IMR-90 (cell line): ENCODE measurements at regions not wholly inside any gene's neighbourhood (a gene's known extent, or its start where the extent isn't known, plus 50 kb on each side); places are given as distances from the start of the nearest gene placed in this dataset.

Experiments used
- ATAC-seq: fragments of 200-7000 bp; cut with Tn5 transposase; 2 replicates; pipeline ENCODE4 v1.9.1; 2020; ENCODE audit warnings: low read depth, mild to moderate bottlenecking, moderate library complexity
- BruUV-seq: library from RNA; stranded (reverse); fragments of 400-500 nt; replicated peaks from 2 replicates; lab custom pipeline; 2021; lab: Mats Ljungman, UMichigan
- CTCF ChIA-PET: fragments of 300-600 bp; formaldehyde crosslinking; extraction: SDS; loops from one replicate; lab custom pipeline; 2021; ENCODE audit warnings: antibody characterized with exemption; lab: Yijun Ruan, JAX
- POLR2A ChIA-PET: fragments of 300-600 bp; sonication (Branson Sonifier 250); formaldehyde crosslinking; loops from one replicate; lab custom pipeline; 2022; ENCODE audit warnings: antibody characterized with exemption; ENCODE audit not compliant: unreplicated experiment; lab: Charles Lee
- DNase-seq: peaks from one replicate; pipeline ENCODE4 v3.0.0; 2013
- H2AFZ ChIP-seq: replicated peaks from 2 replicates; pipeline ENCODE3; 2013; ENCODE audit warnings: low read length, mild to moderate bottlenecking; ENCODE audit not compliant: poor library complexity
- H2AK5ac ChIP-seq: 2 replicates; pipeline ENCODE4 v1.6.1; 2013; ENCODE audit warnings: low read depth, low read length, inconsistent platforms
- H2AK9ac ChIP-seq: replicated peaks from 2 replicates; pipeline ENCODE3; 2013; ENCODE audit warnings: mild to moderate bottlenecking, low read depth, low read length, moderate library complexity; ENCODE audit not compliant: poor library complexity
- H2BK120ac ChIP-seq: 2 replicates; pipeline ENCODE4 v1.6.1; 2013; ENCODE audit warnings: low read depth, low read length, inconsistent platforms
- H2BK15ac ChIP-seq: 3 replicates; pipeline ENCODE4 v1.6.1; 2013; ENCODE audit warnings: low read depth, low read length, inconsistent platforms
- H2BK20ac ChIP-seq: 2 replicates; pipeline ENCODE4 v1.6.1; 2013; ENCODE audit warnings: low read depth, mild to moderate bottlenecking, inconsistent platforms, low read length, moderate library complexity
- H2BK5ac ChIP-seq: 2 replicates; pipeline ENCODE4 v1.6.1; 2013; ENCODE audit warnings: mild to moderate bottlenecking, low read depth, low read length, inconsistent platforms; ENCODE audit not compliant: poor library complexity, severe bottlenecking
- H3K14ac ChIP-seq: replicated peaks from 2 replicates; pipeline ENCODE4 v1.6.1; 2013; ENCODE audit warnings: low read depth, low read length, inconsistent platforms
- H3K18ac ChIP-seq: 2 replicates; pipeline ENCODE4 v1.6.1; 2013; ENCODE audit warnings: low read depth, low read length, control low read depth
- H3K23ac ChIP-seq: 2 replicates; pipeline ENCODE4 v1.6.1; 2013; ENCODE audit warnings: low read depth, low read length, inconsistent platforms
- H3K27ac ChIP-seq: 2 replicates; pipeline ENCODE4 v1.5.1; 2013; ENCODE audit warnings: mild to moderate bottlenecking, control low read depth, low read length; ENCODE audit not compliant: insufficient read depth
- H3K27me3 ChIP-seq: 2 replicates; pipeline ENCODE4 v1.6.1; 2013; ENCODE audit warnings: low read length; ENCODE audit not compliant: control insufficient read depth, insufficient read depth
- H3K36me3 ChIP-seq: 2 replicates; pipeline ENCODE4 v1.6.1; 2013; ENCODE audit warnings: low read length, mixed read lengths; ENCODE audit not compliant: control insufficient read depth, insufficient read depth
- H3K4ac ChIP-seq: 2 replicates; pipeline ENCODE4 v1.6.1; 2013; ENCODE audit warnings: low read depth, low read length, inconsistent platforms
- H3K4me1 ChIP-seq: 2 replicates; pipeline ENCODE4 v1.6.1; 2013; ENCODE audit warnings: low read length, mixed read lengths; ENCODE audit not compliant: control insufficient read depth, insufficient read depth
- H3K4me2 ChIP-seq: 2 replicates; pipeline ENCODE4 v1.6.1; 2013; ENCODE audit warnings: low read depth, mild to moderate bottlenecking, control low read depth, low read length, moderate library complexity
- H3K4me3 ChIP-seq: 2 replicates; pipeline ENCODE4 v1.5.1; 2013; ENCODE audit warnings: low read depth, mild to moderate bottlenecking, control low read depth, low read length, moderate library complexity; ENCODE audit not compliant: insufficient read depth
- H3K56ac ChIP-seq: 2 replicates; pipeline ENCODE4 v1.6.1; 2013; ENCODE audit warnings: low read length, inconsistent platforms; ENCODE audit not compliant: insufficient read depth; ENCODE audit errors: extremely low read depth
- H3K79me1 ChIP-seq, 2 experiments: 2 replicates each; pipeline ENCODE4 v1.6.1; 2013; ENCODE audit warnings: low read length in 2 of 2, inconsistent platforms in 1 of 2, low read depth in 1 of 2
- H3K9ac ChIP-seq: 2 replicates; pipeline ENCODE4 v1.6.1; 2013; ENCODE audit warnings: low read depth, low read length, control low read depth
- H3K9me1 ChIP-seq: 2 replicates; pipeline ENCODE4 v1.6.1; 2013; ENCODE audit warnings: low read length, inconsistent platforms; ENCODE audit not compliant: insufficient read depth
- H3K9me3 ChIP-seq: 2 replicates; pipeline ENCODE4 v1.6.1; 2013; ENCODE audit warnings: low read length; ENCODE audit not compliant: control insufficient read depth, insufficient read depth
- H4K20me1 ChIP-seq: 2 replicates; pipeline ENCODE4 v1.6.1; 2013; ENCODE audit warnings: low read length, inconsistent platforms; ENCODE audit not compliant: insufficient read depth
- H4K5ac ChIP-seq: 2 replicates; pipeline ENCODE4 v1.6.1; 2013; ENCODE audit warnings: mild to moderate bottlenecking, low read depth, low read length, control low read depth
- H4K8ac ChIP-seq, 2 experiments: 2 replicates each; pipeline ENCODE4 v1.6.1; 2013; ENCODE audit warnings: low read depth in 2 of 2, low read length in 2 of 2, control low read depth in 1 of 2, inconsistent platforms in 1 of 2
- H4K91ac ChIP-seq: 2 replicates; pipeline ENCODE4 v1.6.1; 2013; ENCODE audit warnings: low read depth, low read length, inconsistent platforms; ENCODE audit not compliant: insufficient read depth
- BHLHE40 ChIP-seq: fragments of 150-350 bp; IDR thresholded peaks from 2 replicates; pipeline ENCODE4 v1.6.1; 2016; ENCODE audit warnings: mild to moderate bottlenecking, low read depth, low read length
- CEBPB ChIP-seq: IDR thresholded peaks from 2 replicates; pipeline ENCODE4 v1.6.1; 2012; ENCODE audit warnings: low read depth, low read length, improper control_type of control experiment
- CTCF ChIP-seq: conservative IDR thresholded peaks from 2 replicates; pipeline ENCODE4 v1.5.1; 2012; ENCODE audit warnings: mild to moderate bottlenecking, low read depth, low read length, improper control_type of control experiment
- ELK1 ChIP-seq: fragments of 150-350 bp; IDR thresholded peaks from 2 replicates; pipeline ENCODE4 v1.6.1; 2016; ENCODE audit warnings: low read depth, mild to moderate bottlenecking, low read length, moderate library complexity, borderline replicate concordance
- FOS ChIP-seq: fragments of 150-350 bp; IDR thresholded peaks from 2 replicates; pipeline ENCODE4 v1.6.1; 2016; ENCODE audit warnings: low read depth, low read length
- MAFK ChIP-seq: IDR thresholded peaks from 2 replicates; pipeline ENCODE4 v1.6.1; 2012; ENCODE audit warnings: low read depth, low read length, improper control_type of control experiment
- RAD21 ChIP-seq: IDR thresholded peaks from 2 replicates; pipeline ENCODE4 v1.6.1; 2012; ENCODE audit warnings: low read length, improper control_type of control experiment
- SMC3 ChIP-seq: fragments of 150-350 bp; IDR thresholded peaks from 2 replicates; pipeline ENCODE4 v1.6.1; 2016; ENCODE audit warnings: low read depth, mild to moderate bottlenecking, antibody characterized with exemption, low read length, moderate library complexity
- USF2 ChIP-seq: fragments of 150-350 bp; IDR thresholded peaks from 2 replicates; pipeline ENCODE4 v1.6.1; 2017; ENCODE audit warnings: mild to moderate bottlenecking, antibody characterized with exemption, low read length, low read depth
- WGBS, 2 experiments: methylation state at CpG; one replicate each; pipeline versions ENCODE4 v1.1.5 to v1.1.7; 2013; ENCODE audit warnings: missing lambda C conversion rate in 2 of 2; ENCODE audit not compliant: insufficient read length in 1 of 2; ENCODE audit errors: extremely low coverage in 2 of 2; 5-methylcytosine and 5-hydroxymethylcytosine counted together
- dilution Hi-C: fragments of 300-500 bp; cut with HindIII; formaldehyde crosslinking; loops from one replicate; pipeline ENCODE4 v1.14.3; 2018; ENCODE audit warnings: low sequenced_read_pairs; ENCODE audit not compliant: unreplicated experiment
- in situ Hi-C: fragments of 300-500 bp; cut with MboI; formaldehyde crosslinking; loops from 3 replicates; pipeline ENCODE4 v1.14.3; 2019; ENCODE audit warnings: low sequenced_read_pairs, inconsistent platforms, mixed read lengths
- intact Hi-C: fragments of 100-400 bp; cut with micrococcal nuclease; formaldehyde crosslinking; loops from 2 replicates; pipeline ENCODE4 v1.10.0; 2022

- Histone ChIP-seq H3K27ac (no peak overlapping the region), H2BK15ac (no peak overlapping the region), H3K23ac (no peak overlapping the region), H3K9ac (no peak overlapping the region), H2AK5ac (no peak overlapping the region), H2AK9ac (no peak overlapping the region), H3K4ac (no peak overlapping the region), H3K18ac (no peak overlapping the region), H3K56ac (no peak overlapping the region), H3K9me1 (no peaks in the 10 kb centered on the region), H3K36me3 (no peaks in the 10 kb centered on the region), H4K8ac (no peak overlapping the region), H3K9me3 (no peaks in the 10 kb centered on the region), H3K4me2 (no peak overlapping the region), H3K4me1 (no peaks in the 10 kb centered on the region), H4K91ac (no peak overlapping the region), H3K79me1 (no peaks in the 10 kb centered on the region), H3K14ac (no peak overlapping the region), H4K5ac (no peak overlapping the region), H4K20me1 (no peaks in the 10 kb centered on the region), H2BK120ac (no peak overlapping the region), H3K27me3 (no peaks in the 10 kb centered on the region), H2BK5ac (no peak overlapping the region), H2BK20ac (no peak overlapping the region), H3K4me3 (no peak overlapping the region), H2AFZ (no peak overlapping the region)
- WGBS, 2 experiments = no CpG with 5 or more reads among the region's 1 CpG
- intact Hi-C loops (no loop called here), in situ Hi-C loops (no loop called here), dilution Hi-C loops (no loop called here)
- BruUV-seq = no TSS peak
- CTCF ChIA-PET = interaction anchor here (1.1 kb wide), 1 partner anchor 389 kb away, joined by 3 read pairs; no protein-coding TSS in a partner anchor
- peak; percentile 34 for DNase-seq
- ATAC-seq = no peak
- TF ChIP-seq SMC3 (no peak), BHLHE40 (no peak), MAFK (no peak), USF2 (no peak), CEBPB (peak; percentile 39; the same call in 1 of the 2 replicates), ELK1 (no peak), CTCF (no peak), FOS (no peak), RAD21 (no peak)
- POLR2A ChIA-PET = no interaction called here
Observed at GRCh38 chr11:105392556-105392955, 217.3 kb upstream of the GRIA4 start.
